HG02852 (cell line): ENCODE measurements at regions not wholly inside any gene's neighbourhood (a gene's known extent, or its start where the extent isn't known, plus 50 kb on each side); places are given as distances from the start of the nearest gene placed in this dataset.
"Not testable (repeated sequence)": the region's sequence is repeated elsewhere in the genome, so short reads cannot be mapped to it uniquely, and the experiment has no call there.

Experiments used
- ATAC-seq: cut with Tn5 transposase; IDR thresholded peaks from one replicate; pipeline ENCODE4 v1.9.1; 2021; ENCODE audit warnings: mild to moderate bottlenecking, moderate library complexity; ENCODE audit not compliant: unreplicated experiment

- ATAC-seq = no peak
Measured at GRCh38 chr3:165635791-165636683, 201.2 kb downstream of the BCHE start.

GRCh38 chr3:165624761-165625160 is 212.5 kb downstream of the BCHE start:
- ATAC-seq = no peak

- ATAC-seq = no peak
Measured at GRCh38 chr3:165622356-165622755, 214.9 kb downstream of the BCHE start.

GRCh38 chr3:165619069-165619468 is 218.2 kb downstream of the BCHE start:
- ATAC-seq = no peak

- ATAC-seq = no peak
Measured at GRCh38 chr3:165617134-165617533, 220.1 kb downstream of the BCHE start.

- no peak for ATAC-seq
Measured at GRCh38 chr3:165614337-165614736, 222.9 kb downstream of the BCHE start.

GRCh38 chr3:165613014-165613413 is 224.2 kb downstream of the BCHE start:
- no peak for ATAC-seq

GRCh38 chr3:165607221-165607620 is 230.0 kb downstream of the BCHE start:
- no peak for ATAC-seq

GRCh38 chr3:165603196-165603595 is 234.0 kb downstream of the BCHE start:
- no peak for ATAC-seq

GRCh38 chr3:165572566-165572965 is 264.7 kb downstream of the BCHE start:
- ATAC-seq = not testable (repeated sequence)

- ATAC-seq = no peak
Measured at GRCh38 chr3:165568907-165569462, 268.2 kb downstream of the BCHE start.

- ATAC-seq = no peak
Measured at GRCh38 chr3:165555785-165556184, 281.4 kb downstream of the BCHE start.

- no peak for ATAC-seq
Measured at GRCh38 chr3:165553371-165553770, 283.9 kb downstream of the BCHE start.

GRCh38 chr3:165549665-165550064 is 287.6 kb downstream of the BCHE start:
- no peak for ATAC-seq

GRCh38 chr3:165549037-165549436 is 288.2 kb downstream of the BCHE start:
- no peak for ATAC-seq

GRCh38 chr3:165545059-165545458 is 292.2 kb downstream of the BCHE start:
- ATAC-seq = no peak

- ATAC-seq = no peak
Measured at GRCh38 chr3:165544432-165544831, 292.8 kb downstream of the BCHE start.

- no peak for ATAC-seq
Measured at GRCh38 chr3:165538166-165538565, 299.1 kb downstream of the BCHE start.

GRCh38 chr3:165532851-165533250 is 304.4 kb downstream of the BCHE start:
- ATAC-seq = no peak

GRCh38 chr3:165529451-165529850 is 307.8 kb downstream of the BCHE start:
- ATAC-seq = no peak

GRCh38 chr3:165526367-165526766 is 310.9 kb downstream of the BCHE start:
- ATAC-seq = no peak

- ATAC-seq = no peak
Measured at GRCh38 chr3:165523801-165524200, 313.4 kb downstream of the BCHE start.
